ENCODE measurements at regions not wholly inside any gene's neighbourhood (a gene's known extent, or its start where the extent isn't known, plus 50 kb on each side); places are given as distances from the start of the nearest gene placed in this dataset.

GRCh38 chr1:99397029-99397428 is 132.7 kb downstream of the PLPPR4 start:
- TF ChIP-seq CTCF (conservative IDR thresholded peaks at IDR 0.05; ENCODE audit: low read length) (no peak), EZH2phosphoT487 (IDR thresholded peaks at IDR 0.05; ENCODE audit: borderline replicate concordance) (no peak)
